ENCODE measurements at regions not wholly inside any gene's neighbourhood (a gene's known extent, or its start where the extent isn't known, plus 50 kb on each side); places are given as distances from the start of the nearest gene placed in this dataset.

GRCh38 chr9:108702681-108703080, 153.1 kb downstream of the ACTL7B start:
- TF ChIP-seq POLR2A (IDR thresholded peaks at IDR 0.05; ENCODE audit: low read length), result no peak
- no peak for TF ChIP-seq GATA1 (IDR thresholded peaks at IDR 0.05; ENCODE audit: low read depth, low read length)

Measured in erythroblast (primary cell).